BLaER1 (cell line): ENCODE measurements at regions not wholly inside any gene's neighbourhood (a gene's known extent, or its start where the extent isn't known, plus 50 kb on each side); places are given as distances from the start of the nearest gene placed in this dataset.

Experiments used
- H3K27ac ChIP-seq: shearing (Covaris generic); formaldehyde crosslinking; 2 replicates; pipeline ENCODE4 v1.8.1; 2022
- H3K27me3 ChIP-seq: shearing (Covaris generic); formaldehyde crosslinking; 2 replicates; pipeline ENCODE4 v1.8.1; 2022
- H3K36me3 ChIP-seq: shearing (Covaris generic); formaldehyde crosslinking; 2 replicates; pipeline ENCODE4 v1.8.1; 2022
- H3K4me1 ChIP-seq: shearing (Covaris generic); formaldehyde crosslinking; 2 replicates; pipeline ENCODE4 v1.8.1; 2022
- H3K4me2 ChIP-seq: shearing (Covaris generic); formaldehyde crosslinking; 2 replicates; pipeline ENCODE4 v1.8.1; 2022
- H3K4me3 ChIP-seq: shearing (Covaris generic); formaldehyde crosslinking; 2 replicates; pipeline ENCODE4 v1.8.1; 2022
- H3K9ac ChIP-seq: shearing (Covaris generic); formaldehyde crosslinking; 2 replicates; pipeline ENCODE4 v1.8.1; 2022
- H3K9me3 ChIP-seq: shearing (Covaris generic); formaldehyde crosslinking; 2 replicates; pipeline ENCODE4 v1.8.1; 2022
- H4K20me1 ChIP-seq: shearing (Covaris generic); formaldehyde crosslinking; 2 replicates; pipeline ENCODE4 v1.8.1; 2022
- Cebpa-rat ChIP-seq: shearing (Covaris generic); IDR thresholded peaks from 2 replicates; pipeline ENCODE4 v1.8.1; 2022

DNA sequence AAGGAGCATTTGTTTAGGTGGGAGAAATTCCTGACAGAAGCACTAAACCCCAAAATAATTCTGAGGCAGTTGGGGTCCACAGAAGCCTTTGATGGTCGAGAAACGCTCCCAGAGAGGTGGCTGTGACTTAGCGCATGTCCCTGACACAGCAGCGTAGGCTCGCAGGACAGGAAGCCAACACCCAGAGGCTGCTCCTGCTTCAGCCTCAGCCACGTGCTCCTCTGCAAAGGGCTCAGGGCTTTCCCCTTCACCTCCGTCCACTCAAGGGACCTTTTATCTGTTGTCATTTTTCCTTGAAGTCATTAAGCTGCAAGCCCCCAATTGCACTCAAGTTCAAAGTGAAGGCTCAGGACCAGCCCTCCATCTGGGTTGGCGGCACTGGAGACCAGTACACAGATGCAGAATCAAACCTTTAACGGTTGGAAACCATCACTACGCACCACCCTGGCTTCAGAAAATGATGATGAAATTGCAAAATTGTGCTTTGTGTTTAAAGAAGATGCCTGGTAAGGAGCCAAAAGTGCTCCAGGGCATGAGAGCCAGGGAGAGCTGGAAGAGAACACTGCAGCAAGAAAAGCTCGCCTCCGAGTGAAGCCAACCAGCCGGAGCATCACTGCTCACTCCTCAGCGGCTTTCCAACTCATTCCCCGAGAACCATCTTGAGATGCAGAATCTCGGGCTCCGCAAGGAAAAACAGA is 219.6 kb downstream of the RAP2A start:
- Histone ChIP-seq H3K4me2 (no peak overlapping the region), H3K4me3 (no peak overlapping the region), H3K9me3 (no peaks in the 10 kb centered on the region), H4K20me1 (no peaks in the 10 kb centered on the region), H3K4me1 (no peaks in the 10 kb centered on the region), H3K27ac (no peak overlapping the region), H3K27me3 (no peaks in the 10 kb centered on the region), H3K36me3 (no peaks in the 10 kb centered on the region), H3K9ac (no peak overlapping the region)
- no peak for TF ChIP-seq Cebpa-rat

GRCh38 chr13:97654236-97654635 is 220.3 kb downstream of the RAP2A start:
- H3K4me1 ChIP-seq: no peaks in the 10 kb centered on the region
- no peak for TF ChIP-seq Cebpa-rat
- H3K36me3 ChIP-seq: no peaks in the 10 kb centered on the region
- no peaks in the 10 kb centered on the region for H3K9me3 ChIP-seq
- no peak overlapping the region for H3K9ac ChIP-seq
- H4K20me1 ChIP-seq: no peaks in the 10 kb centered on the region
- no peak overlapping the region for H3K27ac ChIP-seq
- H3K4me3 ChIP-seq: no peak overlapping the region
- no peak overlapping the region for H3K4me2 ChIP-seq
- no peaks in the 10 kb centered on the region for H3K27me3 ChIP-seq

GRCh38 chr13:97658556-97658955 is 224.6 kb downstream of the RAP2A start:
- Histone ChIP-seq H4K20me1 (no peaks in the 10 kb centered on the region), H3K36me3 (no peaks in the 10 kb centered on the region), H3K27me3 (no peaks in the 10 kb centered on the region), H3K4me2 (no peak overlapping the region), H3K9ac (no peak overlapping the region), H3K27ac (no peak overlapping the region), H3K4me3 (no peak overlapping the region), H3K9me3 (no peaks in the 10 kb centered on the region), H3K4me1 (peaks cover 7% of the 10 kb centered on the region; the same call in 1 of the 2 replicates)
- no peak for TF ChIP-seq Cebpa-rat

DNA sequence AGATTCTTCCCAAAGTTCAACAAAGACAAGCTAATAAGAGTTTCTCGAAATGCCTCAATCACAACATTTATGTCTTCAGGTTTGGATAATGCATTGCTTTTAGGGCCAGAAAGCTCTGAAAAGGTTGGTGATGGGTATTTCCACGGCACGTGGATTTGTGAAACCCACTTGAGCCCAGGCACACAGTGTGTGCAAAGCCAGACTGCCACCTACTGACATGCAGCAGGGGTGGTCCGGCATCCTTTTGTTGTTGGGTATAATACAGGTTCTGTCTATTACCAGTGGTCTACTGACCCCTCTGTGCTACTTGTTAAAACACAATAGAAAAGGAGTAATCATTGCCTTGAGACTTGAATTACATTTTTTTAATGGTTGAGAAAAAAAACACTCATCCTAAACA is 225.6 kb downstream of the RAP2A start:
- no peak overlapping the region for H3K4me2 ChIP-seq

DNA sequence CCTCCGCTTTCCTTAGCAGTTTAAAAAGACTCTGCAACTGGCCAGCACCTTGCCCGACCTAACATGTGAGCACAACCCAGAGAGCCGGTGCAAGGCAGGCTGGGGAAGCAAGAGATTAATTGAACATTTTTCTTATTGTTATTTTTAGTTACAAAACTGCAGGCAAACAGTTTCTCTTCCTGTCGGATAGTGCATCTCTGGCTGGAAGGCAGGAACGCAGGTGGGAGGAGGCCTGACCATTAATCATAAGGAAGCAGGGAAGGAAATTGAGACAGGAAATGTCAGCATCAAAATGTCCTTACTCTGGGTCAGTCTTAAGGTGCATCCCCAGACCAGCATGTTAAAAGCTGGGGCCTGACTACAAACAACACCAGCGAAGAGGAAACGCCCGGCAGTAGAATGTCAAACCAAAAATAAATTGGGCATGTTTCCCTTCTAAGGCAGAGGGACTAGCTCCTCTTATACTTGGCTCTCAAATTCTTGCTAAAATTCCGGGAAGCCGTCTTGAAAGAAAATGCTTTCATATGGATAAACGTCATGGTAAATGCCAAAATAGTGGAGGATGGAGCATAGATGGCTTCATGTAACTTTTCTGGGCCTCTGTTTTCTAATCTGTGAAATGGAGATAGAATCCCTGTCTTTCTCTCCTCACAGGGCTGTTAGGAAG is 226.8 kb downstream of the RAP2A start:
- Histone ChIP-seq H3K4me2 (peak overlapping the region; percentile 27; the same call in 1 of the 2 replicates), H3K9ac (no peak overlapping the region), H4K20me1 (no peaks in the 10 kb centered on the region), H3K27ac (no peak overlapping the region), H3K4me1 (peaks cover 7% of the 10 kb centered on the region; the same call in 1 of the 2 replicates), H3K27me3 (no peaks in the 10 kb centered on the region), H3K36me3 (no peaks in the 10 kb centered on the region), H3K9me3 (no peaks in the 10 kb centered on the region), H3K4me3 (no peak overlapping the region)
- TF ChIP-seq Cebpa-rat: no peak

More for the DNA sequence above, 225.6 kb downstream of the RAP2A start:
- H3K9me3 ChIP-seq: no peaks in the 10 kb centered on the region
- H3K36me3 ChIP-seq: no peaks in the 10 kb centered on the region
- H3K27me3 ChIP-seq: no peaks in the 10 kb centered on the region
- no peaks in the 10 kb centered on the region for H4K20me1 ChIP-seq
- no peak for TF ChIP-seq Cebpa-rat
- H3K4me1 ChIP-seq: peaks cover 7% of the 10 kb centered on the region; the same call in 1 of the 2 replicates
- no peak overlapping the region for H3K4me3 ChIP-seq
- H3K9ac ChIP-seq: no peak overlapping the region
- no peak overlapping the region for H3K27ac ChIP-seq

DNA sequence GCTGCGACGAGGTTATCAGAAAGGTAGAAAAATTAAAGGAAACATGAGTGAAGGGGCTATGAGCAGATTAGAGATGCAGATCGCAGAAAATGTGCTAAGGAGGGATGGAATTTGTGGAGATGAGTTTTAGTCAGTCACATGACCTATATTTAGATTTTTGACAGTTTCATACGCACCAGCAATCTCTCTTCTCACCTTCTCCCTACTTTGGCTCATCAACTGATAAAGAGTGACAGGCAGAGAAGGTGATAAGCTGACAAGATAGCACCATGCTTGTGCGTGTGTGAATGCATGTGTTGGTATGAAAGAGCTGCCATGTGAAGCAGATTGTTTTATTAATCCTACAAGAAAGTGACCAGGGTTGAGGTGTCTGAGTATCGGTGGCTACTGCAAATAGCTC is 252.6 kb downstream of the RAP2A start:
- Histone ChIP-seq H3K9ac (no peak overlapping the region), H3K4me2 (no peak overlapping the region), H3K4me1 (no peaks in the 10 kb centered on the region), H3K27me3 (no peaks in the 10 kb centered on the region), H3K36me3 (no peaks in the 10 kb centered on the region), H3K27ac (no peak overlapping the region), H3K9me3 (peaks cover 8% of the 10 kb centered on the region; the same call in 1 of the 2 replicates), H3K4me3 (no peak overlapping the region), H4K20me1 (no peaks in the 10 kb centered on the region)
- TF ChIP-seq Cebpa-rat: no peak

DNA sequence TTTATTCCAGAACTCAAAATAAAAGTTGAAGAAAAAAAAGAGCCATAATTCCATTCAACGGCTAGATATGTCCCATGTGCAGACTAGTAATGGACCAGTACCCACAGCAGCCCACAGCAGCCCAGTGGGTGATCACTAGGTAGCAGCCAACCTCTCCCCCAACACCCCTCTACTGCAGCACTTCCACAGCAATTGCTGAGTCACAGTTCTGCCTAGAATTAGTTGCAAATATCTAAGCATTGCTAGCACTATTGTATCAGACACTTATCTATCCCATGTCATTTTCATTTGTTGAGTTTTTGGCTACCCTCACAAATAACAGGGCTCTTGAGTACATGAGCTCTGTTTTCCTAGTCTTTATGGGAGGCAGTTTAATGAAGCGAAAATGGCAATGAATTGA is 258.7 kb downstream of the RAP2A start:
- Histone ChIP-seq H3K36me3 (no peaks in the 10 kb centered on the region), H3K27ac (no peak overlapping the region), H3K4me1 (no peaks in the 10 kb centered on the region), H3K9ac (no peak overlapping the region), H3K4me3 (no peak overlapping the region), H4K20me1 (no peaks in the 10 kb centered on the region), H3K4me2 (no peak overlapping the region), H3K9me3 (peaks cover 8% of the 10 kb centered on the region; the same call in 1 of the 2 replicates), H3K27me3 (no peaks in the 10 kb centered on the region)
- no peak for TF ChIP-seq Cebpa-rat

DNA sequence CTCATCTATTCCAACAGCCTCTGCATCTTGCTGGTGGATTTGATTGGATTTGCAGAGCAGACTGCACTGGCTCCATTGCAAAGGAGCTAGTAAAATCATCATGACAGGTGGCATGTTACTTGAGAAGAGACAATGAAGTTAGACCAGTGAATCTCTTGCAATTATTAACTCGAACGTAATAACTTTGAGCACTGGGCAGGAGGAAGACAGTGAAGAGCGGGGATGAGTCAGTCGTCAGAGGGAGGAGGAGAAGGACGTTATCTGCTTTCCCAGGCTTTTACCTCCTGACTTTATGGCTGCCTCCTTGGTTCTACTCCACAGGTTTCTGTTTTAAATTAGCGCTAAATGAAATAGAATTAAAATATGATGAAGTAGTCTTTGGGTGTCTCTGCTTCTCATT is 257.8 kb upstream of the IPO5 start:
- TF ChIP-seq Cebpa-rat: no peak

DNA sequence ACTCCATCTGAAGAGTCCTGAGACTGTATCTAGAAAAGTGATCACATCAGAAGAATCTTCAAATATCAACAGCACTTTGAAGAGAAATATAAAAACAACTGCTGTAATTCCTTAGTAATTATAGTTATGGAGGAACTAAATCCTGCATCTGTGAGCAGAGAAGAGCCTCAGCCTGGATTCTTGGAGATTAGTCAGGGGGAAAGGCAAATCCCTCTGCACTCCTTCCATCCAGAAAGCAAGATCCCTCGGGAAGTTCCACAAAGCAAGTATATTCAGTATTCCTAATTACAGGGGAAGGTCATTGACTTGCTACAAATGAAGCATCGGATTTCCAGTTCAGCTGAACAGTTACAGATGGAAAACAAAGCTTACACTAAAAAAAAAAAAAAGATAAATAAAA is 256.6 kb upstream of the IPO5 start:
- Histone ChIP-seq H3K27me3 (no peaks in the 10 kb centered on the region), H3K4me1 (no peaks in the 10 kb centered on the region), H3K4me2 (no peak overlapping the region), H3K9ac (no peak overlapping the region), H3K4me3 (no peak overlapping the region), H3K27ac (no peak overlapping the region), H3K36me3 (no peaks in the 10 kb centered on the region), H3K9me3 (no peaks in the 10 kb centered on the region), H4K20me1 (no peaks in the 10 kb centered on the region)
- TF ChIP-seq Cebpa-rat: no peak

More for the DNA sequence above, 257.8 kb upstream of the IPO5 start:
- no peak overlapping the region for H3K4me3 ChIP-seq
- H3K4me1 ChIP-seq: no peaks in the 10 kb centered on the region
- no peaks in the 10 kb centered on the region for H4K20me1 ChIP-seq
- no peaks in the 10 kb centered on the region for H3K27me3 ChIP-seq
- H3K4me2 ChIP-seq: no peak overlapping the region
- no peak overlapping the region for H3K9ac ChIP-seq
- H3K27ac ChIP-seq: no peak overlapping the region
- no peaks in the 10 kb centered on the region for H3K9me3 ChIP-seq
- H3K36me3 ChIP-seq: no peaks in the 10 kb centered on the region

GRCh38 chr13:97700306-97700848 is 253.1 kb upstream of the IPO5 start:
- no peak overlapping the region for H3K4me2 ChIP-seq
- no peaks in the 10 kb centered on the region for H3K4me1 ChIP-seq
- H3K36me3 ChIP-seq: no peaks in the 10 kb centered on the region
- no peaks in the 10 kb centered on the region for H3K9me3 ChIP-seq
- H3K27ac ChIP-seq: no peak overlapping the region
- H3K27me3 ChIP-seq: no peaks in the 10 kb centered on the region
- H3K4me3 ChIP-seq: no peak overlapping the region
- no peaks in the 10 kb centered on the region for H4K20me1 ChIP-seq
- no peak overlapping the region for H3K9ac ChIP-seq
- no peak for TF ChIP-seq Cebpa-rat
